ENCODE measurements at regions not wholly inside any gene's neighbourhood (a gene's known extent, or its start where the extent isn't known, plus 50 kb on each side); places are given as distances from the start of the nearest gene placed in this dataset.

- TF ChIP-seq, protein P1, sequence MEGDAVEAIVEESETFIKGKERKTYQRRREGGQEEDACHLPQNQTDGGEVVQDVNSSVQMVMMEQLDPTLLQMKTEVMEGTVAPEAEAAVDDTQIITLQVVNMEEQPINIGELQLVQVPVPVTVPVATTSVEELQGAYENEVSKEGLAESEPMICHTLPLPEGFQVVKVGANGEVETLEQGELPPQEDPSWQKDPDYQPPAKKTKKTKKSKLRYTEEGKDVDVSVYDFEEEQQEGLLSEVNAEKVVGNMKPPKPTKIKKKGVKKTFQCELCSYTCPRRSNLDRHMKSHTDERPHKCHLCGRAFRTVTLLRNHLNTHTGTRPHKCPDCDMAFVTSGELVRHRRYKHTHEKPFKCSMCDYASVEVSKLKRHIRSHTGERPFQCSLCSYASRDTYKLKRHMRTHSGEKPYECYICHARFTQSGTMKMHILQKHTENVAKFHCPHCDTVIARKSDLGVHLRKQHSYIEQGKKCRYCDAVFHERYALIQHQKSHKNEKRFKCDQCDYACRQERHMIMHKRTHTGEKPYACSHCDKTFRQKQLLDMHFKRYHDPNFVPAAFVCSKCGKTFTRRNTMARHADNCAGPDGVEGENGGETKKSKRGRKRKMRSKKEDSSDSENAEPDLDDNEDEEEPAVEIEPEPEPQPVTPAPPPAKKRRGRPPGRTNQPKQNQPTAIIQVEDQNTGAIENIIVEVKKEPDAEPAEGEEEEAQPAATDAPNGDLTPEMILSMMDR (IDR thresholded peaks at IDR 0.05): no peak
- no peak for TF ChIP-seq POLR2A (IDR thresholded peaks at IDR 0.05)
Measured at GRCh38 chr5:152185547-152186245, 219.4 kb downstream of the NMUR2 start.

All from testis (tissue), 2 donors.